LHCN-M2 (cell line): ENCODE measurements at regions not wholly inside any gene's neighbourhood (a gene's known extent, or its start where the extent isn't known, plus 50 kb on each side); places are given as distances from the start of the nearest gene placed in this dataset.

Source experiments
- DNase-seq: peaks from one replicate; pipeline ENCODE4 v3.0.0-alpha.2; 2012; ENCODE audit warnings: low read depth

GRCh38 chr3:120544361-120544760 lies 51.8 kb upstream of the NDUFB4 start:
- DNase-seq = no peak

GRCh38 chr3:120536642-120537041 lies 59.5 kb upstream of the NDUFB4 start:
- no peak for DNase-seq

GRCh38 chr3:120532969-120533368 lies 63.2 kb upstream of the NDUFB4 start:
- DNase-seq = no peak

- no peak for DNase-seq
Observed at GRCh38 chr3:120528163-120528562, 68.0 kb upstream of the NDUFB4 start.

- no peak for DNase-seq
Observed at GRCh38 chr3:120526011-120526870, 69.9 kb upstream of the NDUFB4 start.

- DNase-seq = peak; percentile 76
Observed at GRCh38 chr3:120524171-120524923, 71.8 kb upstream of the NDUFB4 start.

- DNase-seq = no peak
Observed at GRCh38 chr3:120516136-120516535, 65.3 kb upstream of the FSTL1 start.

GRCh38 chr3:120512655-120513054 lies 61.9 kb upstream of the FSTL1 start:
- DNase-seq = no peak

- peak; percentile 51 for DNase-seq
Observed at GRCh38 chr3:120506828-120507774, 56.3 kb upstream of the FSTL1 start.

- no peak for DNase-seq
Observed at GRCh38 chr3:120506076-120506827, 55.5 kb upstream of the FSTL1 start.

GRCh38 chr3:120503727-120504616 lies 53.2 kb upstream of the FSTL1 start:
- DNase-seq = no peak

GRCh38 chr3:120502116-120502515 lies 51.3 kb upstream of the FSTL1 start:
- DNase-seq = no peak
